KMS-11 (cell line): ENCODE measurements at regions not wholly inside any gene's neighbourhood (a gene's known extent, or its start where the extent isn't known, plus 50 kb on each side); places are given as distances from the start of the nearest gene placed in this dataset.

Experiments
- H2AFZ ChIP-seq: fragments of 200-600 bp; sonication (generic); 2 replicates; pipeline ENCODE4 v1.6.1; 2016; ENCODE audit warnings: antibody characterized with exemption, mixed run types, low read depth
- H3K27ac ChIP-seq: fragments of 200-600 bp; sonication (generic); 2 replicates; pipeline ENCODE4 v1.6.1; 2016; ENCODE audit warnings: mild to moderate bottlenecking, mixed run types
- H3K27me3 ChIP-seq: fragments of 200-600 bp; sonication (generic); 2 replicates; pipeline ENCODE4 v1.6.1; 2017; ENCODE audit warnings: mild to moderate bottlenecking, low read depth, mixed run types, moderate library complexity; ENCODE audit not compliant: insufficient read depth
- H3K36me3 ChIP-seq: fragments of 200-600 bp; sonication (generic); 2 replicates; pipeline ENCODE4 v1.6.1; 2017; ENCODE audit warnings: mild to moderate bottlenecking, mixed run types; ENCODE audit not compliant: insufficient read depth
- H3K4me1 ChIP-seq: fragments of 200-600 bp; sonication (generic); 2 replicates; pipeline ENCODE4 v1.6.1; 2016; ENCODE audit warnings: mild to moderate bottlenecking, low read depth, mixed run types; ENCODE audit not compliant: poor library complexity, severe bottlenecking
- H3K4me2 ChIP-seq: fragments of 200-600 bp; sonication (generic); 2 replicates; pipeline ENCODE4 v1.7.0; 2016; ENCODE audit warnings: mild to moderate bottlenecking, mixed run types
- H3K4me3 ChIP-seq: fragments of 200-600 bp; sonication (generic); IDR thresholded peaks from 2 replicates; pipeline ENCODE4 v1.6.1; 2017; ENCODE audit warnings: low read depth, low read length, mixed read lengths; ENCODE audit not compliant: insufficient read depth
- H3K79me2 ChIP-seq: fragments of 200-600 bp; sonication (generic); 2 replicates; pipeline ENCODE4 v1.6.1; 2016; ENCODE audit warnings: low read depth, mixed run types; ENCODE audit not compliant: insufficient read depth
- H3K9ac ChIP-seq: fragments of 200-600 bp; sonication (generic); 2 replicates; pipeline ENCODE4 v1.6.1; 2016; ENCODE audit warnings: mild to moderate bottlenecking, mixed run types
- H4K20me1 ChIP-seq: fragments of 200-600 bp; sonication (generic); 2 replicates; pipeline ENCODE4 v1.6.1; 2016; ENCODE audit warnings: mild to moderate bottlenecking, mixed run types; ENCODE audit not compliant: insufficient read depth
- CTCF ChIP-seq: fragments of 200-600 bp; sonication (generic); conservative IDR thresholded peaks from 2 replicates; pipeline ENCODE4 v1.6.1; 2017; ENCODE audit warnings: low read depth, mild to moderate bottlenecking, antibody characterized with exemption, low read length, moderate library complexity, mixed read lengths

GRCh38 chr4:187232796-187233195, 509.1 kb upstream of the FAT1 start:
- no peak overlapping the region for H3K4me3 ChIP-seq
- H3K27me3 ChIP-seq, result no peaks in the 10 kb centered on the region
- H3K27ac ChIP-seq, result no peak overlapping the region
- H4K20me1 ChIP-seq, result no peaks in the 10 kb centered on the region
- TF ChIP-seq CTCF, result no peak
- no peaks in the 10 kb centered on the region for H3K4me1 ChIP-seq
- H3K79me2 ChIP-seq, result no peaks in the 10 kb centered on the region
- H3K9ac ChIP-seq, result no peak overlapping the region
- no peak overlapping the region for H3K4me2 ChIP-seq
- H3K36me3 ChIP-seq, result no peaks in the 10 kb centered on the region
- H2AFZ ChIP-seq, result no peak overlapping the region

GRCh38 chr4:187235456-187236170, 512.0 kb upstream of the FAT1 start:
- no peak overlapping the region for H3K27ac ChIP-seq
- no peak overlapping the region for H3K4me3 ChIP-seq
- H3K79me2 ChIP-seq, result no peaks in the 10 kb centered on the region
- H4K20me1 ChIP-seq, result no peaks in the 10 kb centered on the region
- H3K4me1 ChIP-seq, result no peaks in the 10 kb centered on the region
- H3K4me2 ChIP-seq, result no peak overlapping the region
- no peaks in the 10 kb centered on the region for H3K36me3 ChIP-seq
- H3K27me3 ChIP-seq, result no peaks in the 10 kb centered on the region
- no peak overlapping the region for H3K9ac ChIP-seq
- H2AFZ ChIP-seq, result no peak overlapping the region
- TF ChIP-seq CTCF, result no peak

GRCh38 chr4:187236209-187236890, 512.7 kb upstream of the FAT1 start:
- no peak overlapping the region for H3K4me3 ChIP-seq
- H3K79me2 ChIP-seq, result no peaks in the 10 kb centered on the region
- no peak overlapping the region for H3K27ac ChIP-seq
- no peaks in the 10 kb centered on the region for H4K20me1 ChIP-seq
- H3K4me2 ChIP-seq, result no peak overlapping the region
- H3K4me1 ChIP-seq, result no peaks in the 10 kb centered on the region
- TF ChIP-seq CTCF, result no peak
- no peak overlapping the region for H3K9ac ChIP-seq
- no peak overlapping the region for H2AFZ ChIP-seq
- no peaks in the 10 kb centered on the region for H3K36me3 ChIP-seq
- H3K27me3 ChIP-seq, result no peaks in the 10 kb centered on the region

- H3K4me3 ChIP-seq, result no peak overlapping the region
- H3K27me3 ChIP-seq, result no peaks in the 10 kb centered on the region
- no peak overlapping the region for H2AFZ ChIP-seq
- no peaks in the 10 kb centered on the region for H3K79me2 ChIP-seq
- no peak overlapping the region for H3K9ac ChIP-seq
- no peaks in the 10 kb centered on the region for H3K4me1 ChIP-seq
- no peak for TF ChIP-seq CTCF
- no peak overlapping the region for H3K4me2 ChIP-seq
- no peaks in the 10 kb centered on the region for H3K36me3 ChIP-seq
- no peak overlapping the region for H3K27ac ChIP-seq
- no peaks in the 10 kb centered on the region for H4K20me1 ChIP-seq
These were observed 515.0 kb upstream of the FAT1 start for GRCh38 chr4:187238646-187239045.
